ENCODE measurements at regions not wholly inside any gene's neighbourhood (a gene's known extent, or its start where the extent isn't known, plus 50 kb on each side); places are given as distances from the start of the nearest gene placed in this dataset.

GRCh38 chr16:54477714-54478113 lies 191.1 kb upstream of the IRX3 start:
- TF ChIP-seq POLR2A (IDR thresholded peaks at IDR 0.05) (no peak), CTCF (IDR thresholded peaks at IDR 0.05) (no peak)
